ENCODE measurements at regions not wholly inside any gene's neighbourhood (a gene's known extent, or its start where the extent isn't known, plus 50 kb on each side); places are given as distances from the start of the nearest gene placed in this dataset.

DNA sequence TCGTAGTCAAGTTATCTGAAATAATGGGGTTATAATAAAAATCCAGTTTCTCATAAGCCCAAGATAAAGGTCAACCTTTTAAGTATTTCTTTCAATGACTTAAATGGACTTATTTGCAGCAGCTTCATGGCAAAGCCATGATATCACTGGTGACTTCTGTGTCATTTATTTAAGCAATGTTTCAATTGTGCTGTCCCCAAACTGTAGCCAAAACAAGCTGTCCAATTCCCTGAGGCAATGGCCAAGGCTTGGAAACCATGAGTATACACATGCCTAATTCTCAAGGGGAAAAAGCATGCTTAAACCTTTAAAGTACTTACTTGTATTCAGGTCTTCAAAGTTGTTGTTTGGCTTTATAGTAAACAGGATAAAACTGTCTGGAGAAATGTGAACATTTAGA lies 376.4 kb upstream of the TNC start:
- TF ChIP-seq, protein P1, sequence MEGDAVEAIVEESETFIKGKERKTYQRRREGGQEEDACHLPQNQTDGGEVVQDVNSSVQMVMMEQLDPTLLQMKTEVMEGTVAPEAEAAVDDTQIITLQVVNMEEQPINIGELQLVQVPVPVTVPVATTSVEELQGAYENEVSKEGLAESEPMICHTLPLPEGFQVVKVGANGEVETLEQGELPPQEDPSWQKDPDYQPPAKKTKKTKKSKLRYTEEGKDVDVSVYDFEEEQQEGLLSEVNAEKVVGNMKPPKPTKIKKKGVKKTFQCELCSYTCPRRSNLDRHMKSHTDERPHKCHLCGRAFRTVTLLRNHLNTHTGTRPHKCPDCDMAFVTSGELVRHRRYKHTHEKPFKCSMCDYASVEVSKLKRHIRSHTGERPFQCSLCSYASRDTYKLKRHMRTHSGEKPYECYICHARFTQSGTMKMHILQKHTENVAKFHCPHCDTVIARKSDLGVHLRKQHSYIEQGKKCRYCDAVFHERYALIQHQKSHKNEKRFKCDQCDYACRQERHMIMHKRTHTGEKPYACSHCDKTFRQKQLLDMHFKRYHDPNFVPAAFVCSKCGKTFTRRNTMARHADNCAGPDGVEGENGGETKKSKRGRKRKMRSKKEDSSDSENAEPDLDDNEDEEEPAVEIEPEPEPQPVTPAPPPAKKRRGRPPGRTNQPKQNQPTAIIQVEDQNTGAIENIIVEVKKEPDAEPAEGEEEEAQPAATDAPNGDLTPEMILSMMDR (IDR thresholded peaks at IDR 0.05) = no peak
- TF ChIP-seq POLR2A (IDR thresholded peaks at IDR 0.05) = no peak
- peak; percentile 24 for TF ChIP-seq POLR2AphosphoS5 (IDR thresholded peaks at IDR 0.05)
